ENCODE measurements at regions not wholly inside any gene's neighbourhood (a gene's known extent, or its start where the extent isn't known, plus 50 kb on each side); places are given as distances from the start of the nearest gene placed in this dataset.

DNA sequence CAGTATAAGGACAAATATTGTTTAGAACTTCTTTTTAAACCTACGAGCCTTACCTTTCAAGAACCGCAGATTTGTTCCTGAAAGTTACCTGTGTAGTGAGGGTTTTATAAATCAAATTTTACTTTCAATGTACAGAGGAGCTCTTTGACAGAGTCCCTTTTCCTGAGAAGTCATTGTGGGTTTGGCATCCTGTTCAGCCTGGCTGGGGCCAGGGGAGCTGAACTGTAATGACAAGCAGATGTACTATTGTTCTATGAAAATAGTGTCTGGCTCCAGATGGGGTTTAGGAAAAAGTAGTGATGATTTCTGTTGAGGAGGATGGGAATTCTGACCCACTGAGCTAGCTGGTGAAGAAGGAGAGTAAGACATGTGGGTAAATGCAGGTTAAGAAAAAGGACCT lies 196.2 kb upstream of the PGRMC2 start:
- DNase-seq (ENCODE audit: low read depth), result no peak

DNA sequence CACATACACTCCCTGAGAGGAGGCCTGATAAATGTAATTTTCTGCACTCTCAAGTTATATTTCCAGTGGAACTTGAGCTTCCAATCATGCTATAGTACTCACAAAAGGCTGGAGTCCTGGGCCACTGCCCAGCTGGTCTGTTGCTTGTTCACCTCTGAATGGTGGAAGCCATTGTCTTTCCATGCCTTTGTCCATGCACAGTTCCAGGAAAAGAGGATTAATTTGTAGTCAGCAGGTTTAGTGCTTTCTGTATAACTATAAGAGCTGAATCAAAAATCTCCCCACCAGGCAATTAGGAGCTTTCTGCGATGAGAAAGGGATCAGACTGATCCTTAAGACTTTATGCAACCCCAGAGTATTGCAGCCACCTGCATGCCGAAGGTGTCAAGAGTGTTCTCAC lies 195.4 kb upstream of the PGRMC2 start:
- no peak for DNase-seq (ENCODE audit: low read depth)

DNA sequence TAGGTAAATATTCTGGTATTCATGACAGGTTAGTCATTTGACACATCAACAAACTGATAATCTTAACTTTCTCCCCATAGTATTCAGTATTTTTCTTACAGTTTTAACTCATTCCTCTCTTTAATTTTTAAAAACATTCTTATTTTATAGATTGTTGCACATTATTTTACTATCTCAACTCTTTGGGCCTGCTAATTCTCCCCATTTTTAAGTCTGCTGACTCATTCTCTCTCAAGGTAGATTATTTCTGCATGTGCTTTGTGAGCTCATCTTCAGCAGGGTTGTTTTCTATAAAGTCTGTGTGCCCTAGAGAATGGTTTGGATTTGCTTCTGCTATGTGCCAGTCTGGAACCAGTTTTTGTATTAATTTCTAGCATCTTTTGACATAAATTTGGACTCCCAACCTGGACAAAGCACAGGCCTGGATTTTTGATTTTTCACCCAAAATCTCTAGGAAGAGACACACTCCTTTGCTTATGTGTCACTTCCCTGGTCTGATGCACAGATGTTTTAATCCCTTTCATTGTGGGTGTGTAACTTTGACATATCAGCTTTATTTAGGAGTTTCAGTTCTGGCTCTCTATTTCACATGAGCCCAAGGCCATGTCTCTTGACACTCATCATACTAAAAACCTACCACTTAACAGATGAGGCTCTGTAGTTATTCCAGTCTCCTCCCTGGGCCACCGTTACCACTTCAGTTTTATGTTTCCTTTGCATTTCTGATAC lies 194.3 kb upstream of the PGRMC2 start:
- DNase-seq (ENCODE audit: low read depth), result no peak

DNA sequence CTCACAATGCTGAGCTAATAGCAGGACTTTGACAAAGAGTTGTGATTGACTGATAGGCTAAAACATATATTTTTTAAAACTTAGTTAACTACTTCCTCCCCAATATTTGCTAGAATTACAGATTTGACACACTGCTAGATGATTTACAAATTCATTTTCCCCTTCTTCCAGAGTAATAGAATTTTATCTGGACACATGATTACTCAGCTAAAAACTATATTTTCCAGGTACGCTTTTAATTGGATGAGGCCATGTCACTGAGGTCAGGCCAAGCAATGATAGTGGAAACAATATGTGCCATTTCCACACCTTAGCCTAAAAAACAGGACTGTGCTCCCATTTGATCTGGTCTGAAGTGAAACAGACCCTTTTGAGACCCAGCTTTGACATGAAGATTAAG lies 193.3 kb upstream of the PGRMC2 start:
- no peak for DNase-seq (ENCODE audit: low read depth)

DNA sequence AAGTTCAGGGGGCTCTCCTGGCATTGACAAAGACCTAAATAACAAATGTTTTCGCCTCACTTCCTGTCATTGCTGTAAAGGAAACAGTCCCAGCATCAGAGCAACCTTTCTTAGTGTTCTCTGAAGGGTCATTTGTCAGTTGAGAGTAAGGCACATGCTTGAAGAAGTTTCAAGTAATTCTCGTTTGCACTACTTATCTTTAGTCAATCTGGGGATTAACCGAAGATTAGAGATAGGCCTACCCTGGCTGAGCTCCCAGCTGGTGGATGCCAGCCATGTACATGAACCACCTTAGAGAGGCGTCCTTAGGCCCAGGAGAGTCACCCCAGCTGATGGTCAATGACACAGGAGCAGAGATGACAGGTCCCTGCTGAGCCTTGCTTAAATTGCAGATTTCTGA lies 189.9 kb upstream of the PGRMC2 start:
- no peak for DNase-seq (ENCODE audit: low read depth)

DNA sequence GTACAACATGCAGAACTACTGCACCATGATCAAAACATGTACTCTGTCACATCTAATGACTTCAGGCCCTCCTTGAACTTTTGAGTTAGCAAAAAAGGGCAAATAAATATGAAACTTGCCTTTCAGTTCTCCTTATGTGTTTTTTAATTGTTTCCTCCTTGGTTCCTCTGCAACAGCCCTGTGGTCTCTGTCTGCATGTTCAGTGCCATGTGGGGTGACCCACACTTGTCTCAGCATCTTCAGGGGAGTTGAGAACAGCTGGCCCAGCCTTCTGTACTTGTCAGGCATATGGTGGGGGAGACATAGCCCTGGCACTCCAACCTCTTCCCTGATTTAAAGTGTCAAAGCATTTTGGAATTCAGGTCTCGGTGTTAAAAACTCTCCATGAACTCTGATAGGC lies 188.0 kb upstream of the PGRMC2 start:
- no peak for DNase-seq (ENCODE audit: low read depth)

DNA sequence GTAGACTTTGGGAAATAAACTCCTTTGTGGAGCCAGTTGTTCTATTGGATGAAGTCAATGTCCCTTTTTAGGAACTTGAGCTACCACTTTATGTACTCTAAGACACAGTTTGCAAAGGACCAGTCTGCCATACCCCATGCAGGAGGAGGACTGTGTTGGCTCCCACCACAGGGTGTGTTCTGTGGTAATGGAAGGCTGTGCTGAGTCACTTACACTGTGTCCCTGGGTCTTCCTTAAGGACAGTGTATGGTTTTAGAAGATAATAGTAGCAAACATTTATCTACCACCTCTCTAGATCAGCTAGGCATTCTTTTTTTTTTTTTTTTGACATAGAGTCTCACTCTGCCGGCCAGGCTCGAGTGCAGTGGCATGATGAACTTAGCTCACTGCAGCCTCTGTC lies 184.0 kb upstream of the PGRMC2 start:
- DNase-seq (ENCODE audit: low read depth), result no peak

DNA sequence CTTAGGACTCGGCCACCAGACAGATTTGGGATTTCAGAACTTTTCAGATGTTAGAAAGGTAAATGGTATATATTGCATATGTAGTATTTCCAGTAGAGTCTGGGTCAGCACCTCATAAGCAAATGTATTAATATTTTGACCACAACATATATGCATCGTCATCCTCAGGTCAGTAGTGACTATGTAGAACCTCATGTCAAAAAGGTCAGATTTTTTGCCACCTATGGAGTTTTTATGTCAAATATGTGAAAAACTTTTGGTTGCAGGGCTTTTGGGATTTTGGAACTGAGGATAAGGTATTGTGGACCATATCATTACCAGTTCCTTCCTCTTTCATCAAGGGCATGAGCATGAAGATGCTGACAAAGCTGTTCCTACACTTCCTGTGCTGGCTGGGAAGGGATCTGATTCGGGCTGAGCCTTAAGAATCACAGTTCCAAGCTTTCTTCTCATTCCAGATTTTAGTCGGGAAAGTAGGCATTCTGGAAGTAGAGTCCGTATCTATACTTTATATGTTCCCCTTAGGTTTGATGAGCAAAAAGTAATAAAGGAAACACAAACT lies 183.0 kb upstream of the PGRMC2 start:
- DNase-seq (ENCODE audit: low read depth), result no peak

DNA sequence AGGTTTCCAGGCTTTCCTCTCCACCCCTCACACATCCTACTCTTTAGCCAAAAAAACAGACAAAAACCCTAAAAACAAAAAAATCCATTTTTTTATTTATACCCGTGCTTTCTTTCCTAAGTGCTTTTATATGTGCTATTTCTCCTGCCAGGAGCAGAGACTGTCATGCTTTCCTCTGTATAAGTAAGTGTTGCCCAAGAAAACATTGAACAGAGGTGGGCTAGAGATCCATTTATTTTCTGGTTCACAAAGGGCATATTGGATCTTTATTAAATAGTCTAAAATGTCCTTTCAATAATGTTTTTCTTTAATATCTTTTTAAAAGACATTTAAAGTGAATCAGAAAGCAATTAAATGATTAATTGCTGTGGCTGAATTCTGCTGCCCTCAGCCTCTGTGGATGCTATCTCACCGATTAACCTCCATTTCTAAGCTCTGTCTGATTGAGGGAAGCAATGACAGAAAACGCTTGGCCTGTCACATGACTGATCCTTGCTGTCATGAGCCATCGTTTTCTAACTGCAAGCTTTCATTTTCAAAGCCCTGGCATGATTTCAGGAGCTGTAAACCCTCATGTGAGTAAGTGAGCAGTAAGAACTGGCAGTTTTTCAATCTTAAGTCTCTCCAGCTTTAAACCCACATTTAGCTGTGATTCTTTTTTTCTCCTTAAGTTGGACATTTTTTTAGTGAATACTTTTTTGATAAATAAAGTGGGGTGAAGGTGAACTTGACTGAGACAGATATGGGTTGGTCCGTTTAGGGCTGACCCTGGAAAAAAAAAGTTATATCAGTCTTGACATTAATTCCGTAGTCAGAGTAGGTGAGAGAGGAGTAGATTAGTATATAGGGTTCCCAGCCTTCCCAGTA lies 180.7 kb upstream of the PGRMC2 start:
- no peak for DNase-seq (ENCODE audit: low read depth)

DNA sequence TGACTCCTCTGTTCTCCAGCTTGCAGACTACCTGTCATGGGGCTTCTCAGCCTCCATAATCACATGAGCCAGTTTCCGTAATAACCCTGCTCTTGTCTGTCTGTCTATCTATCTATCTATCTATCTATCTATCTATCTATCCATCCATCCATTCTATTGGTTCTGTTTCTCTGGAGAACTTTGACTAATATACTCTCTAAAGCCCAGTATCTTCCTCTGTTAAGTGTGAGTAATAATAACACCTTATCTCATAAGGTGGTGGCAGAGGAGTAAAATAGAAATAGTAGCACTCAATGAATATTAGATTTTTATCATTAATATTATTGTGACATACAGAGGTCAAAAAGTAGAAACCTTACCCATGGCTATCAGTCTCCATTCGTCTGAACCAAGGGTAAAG lies 177.9 kb upstream of the PGRMC2 start:
- no peak for DNase-seq (ENCODE audit: low read depth)

DNA sequence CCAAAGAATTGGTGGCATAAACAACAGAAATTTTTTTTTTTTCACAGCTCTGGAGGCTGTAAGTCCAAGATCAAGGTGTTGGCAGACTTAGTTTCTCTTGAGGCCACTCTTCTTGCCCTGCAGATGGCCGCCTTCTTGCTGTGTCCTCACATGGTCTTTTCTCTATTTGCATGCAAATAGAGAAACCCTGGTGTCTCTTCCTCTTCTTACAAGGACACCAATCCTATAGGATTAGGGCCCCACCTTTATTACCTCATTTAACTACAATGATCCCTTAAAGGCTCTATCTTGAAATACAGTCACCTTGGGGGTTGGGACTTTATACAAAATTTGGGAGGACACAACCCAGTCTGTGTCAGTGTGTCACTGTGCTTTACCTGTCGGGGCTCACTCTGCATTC lies 175.4 kb upstream of the PGRMC2 start:
- DNase-seq (ENCODE audit: low read depth), result no peak

DNA sequence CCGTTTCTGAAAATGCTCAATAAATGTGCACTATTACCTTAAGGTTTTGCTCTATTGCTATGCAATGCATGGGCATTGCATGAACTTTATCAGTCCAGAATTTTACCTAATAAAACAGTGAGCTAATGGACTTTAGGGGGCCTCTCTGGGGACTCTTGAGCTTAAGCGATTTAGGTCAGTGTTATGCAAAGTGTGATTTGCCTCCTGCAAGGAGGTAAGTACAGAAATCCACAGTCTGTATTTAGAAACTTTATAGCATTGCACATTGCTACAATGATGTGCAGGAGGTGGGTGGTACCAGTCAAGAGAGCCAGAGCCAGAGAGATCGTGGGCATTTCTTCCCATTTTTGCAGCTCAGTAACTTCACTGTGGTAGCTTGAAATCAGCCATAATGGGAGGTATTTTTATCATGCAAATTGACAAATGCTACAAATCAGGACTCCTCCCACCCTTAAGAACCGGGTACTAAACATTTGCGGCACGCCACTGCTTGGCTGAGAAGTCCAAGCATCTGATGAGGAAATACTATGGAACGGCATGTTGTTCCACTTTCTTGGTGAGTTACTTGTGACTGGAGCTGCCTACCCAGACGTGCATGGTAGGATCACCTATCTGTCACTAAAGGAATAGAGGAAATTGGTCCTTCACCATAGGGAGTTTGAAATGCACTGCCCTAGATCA lies 174.6 kb upstream of the PGRMC2 start:
- no peak for DNase-seq (ENCODE audit: low read depth)

DNA sequence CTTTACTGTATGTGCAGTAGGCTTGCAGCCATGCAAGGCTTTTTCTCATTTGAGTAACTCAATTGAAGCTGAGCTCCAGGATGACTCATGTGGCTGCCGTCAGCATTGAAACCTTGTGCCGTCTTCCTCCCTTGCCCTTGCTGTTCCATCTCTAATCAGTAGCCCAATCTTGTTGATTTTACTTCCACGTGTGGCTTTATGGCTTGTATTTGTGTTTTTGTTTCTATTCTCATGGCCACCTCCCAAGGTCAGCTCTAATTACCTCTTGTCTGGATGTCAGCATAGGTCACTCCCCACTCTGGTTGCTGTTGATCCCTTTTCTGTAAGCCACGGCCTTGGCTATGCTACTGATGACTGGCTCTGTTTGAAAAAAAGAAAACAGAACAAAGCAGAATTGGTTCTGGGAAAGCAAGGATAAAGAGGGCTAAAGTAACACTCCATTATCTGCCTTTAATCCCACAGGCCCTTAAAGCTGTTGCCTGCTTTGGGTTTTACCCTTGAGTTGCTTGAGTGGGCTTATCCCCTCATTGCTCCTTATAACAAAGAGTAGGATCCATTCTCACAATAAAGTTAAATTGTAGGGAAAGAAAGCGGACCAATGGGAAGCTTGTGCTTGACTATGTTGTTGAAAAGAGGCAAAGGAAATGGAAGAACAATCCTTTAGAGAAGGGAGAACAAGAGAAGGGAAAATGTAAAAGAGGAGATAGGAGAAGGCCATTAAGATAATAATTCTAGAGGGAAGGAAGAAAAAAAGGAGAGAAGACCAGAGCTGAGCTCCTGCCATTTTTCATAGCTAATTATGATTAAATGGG lies 173.9 kb upstream of the PGRMC2 start:
- no peak for DNase-seq (ENCODE audit: low read depth)

DNA sequence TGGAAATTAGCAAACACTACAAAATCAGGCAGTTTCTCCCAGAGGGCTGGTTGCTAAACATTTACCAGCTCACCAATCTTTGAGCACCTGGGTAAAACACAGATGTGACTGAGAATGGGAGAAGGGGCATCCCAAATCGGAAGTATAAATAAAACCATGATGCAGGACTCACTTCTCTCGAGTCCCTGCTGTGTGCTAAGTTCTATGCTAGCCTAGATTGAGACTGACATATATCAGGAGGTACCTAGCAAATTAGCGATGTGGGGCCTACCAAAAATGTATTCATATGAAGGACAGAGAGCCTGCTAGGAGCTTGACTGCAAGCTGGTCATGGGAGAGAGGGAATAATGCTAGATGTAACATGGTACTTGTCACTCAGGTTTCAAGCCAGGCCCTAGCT lies 171.9 kb upstream of the PGRMC2 start:
- DNase-seq (ENCODE audit: low read depth), result no peak

DNA sequence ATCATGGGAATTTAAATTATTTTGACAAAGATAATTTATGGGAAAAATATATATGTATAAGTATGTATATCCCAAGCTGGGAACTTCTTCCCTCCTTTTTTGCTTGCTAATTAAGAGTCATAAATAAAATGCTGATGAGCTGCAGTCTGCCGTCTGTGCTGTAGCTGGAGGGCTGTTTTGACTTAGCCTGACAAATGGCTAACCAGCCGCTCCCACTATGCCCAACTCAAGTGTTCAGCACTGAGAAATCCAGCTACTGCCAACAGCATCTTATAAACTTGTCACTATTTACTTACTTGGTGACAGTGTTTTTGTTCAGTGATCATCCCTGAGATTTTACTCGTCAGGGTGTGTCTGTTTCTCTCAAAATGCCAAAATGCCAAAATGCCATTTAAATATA lies 171.2 kb upstream of the PGRMC2 start:
- DNase-seq (ENCODE audit: low read depth), result no peak

DNA sequence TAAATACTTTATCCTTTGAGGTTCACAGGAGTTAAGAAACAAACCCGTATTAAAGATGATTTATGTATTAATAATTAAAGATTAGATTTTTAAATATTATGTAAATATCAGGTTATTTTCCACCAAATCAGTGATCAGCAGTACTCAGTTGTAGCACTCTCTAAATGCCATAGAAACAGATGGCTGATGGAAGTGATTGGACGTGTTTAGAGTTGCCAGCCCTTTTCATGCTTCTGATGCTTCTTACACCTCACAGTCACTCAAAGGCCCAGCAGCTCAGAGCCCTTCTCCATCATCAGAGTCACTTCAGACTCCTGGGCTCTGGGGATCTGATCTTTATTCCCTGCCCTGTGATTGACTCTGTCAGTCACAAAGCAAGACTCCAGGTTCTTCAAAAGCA lies 170.1 kb upstream of the PGRMC2 start:
- DNase-seq (ENCODE audit: low read depth), result no peak

DNA sequence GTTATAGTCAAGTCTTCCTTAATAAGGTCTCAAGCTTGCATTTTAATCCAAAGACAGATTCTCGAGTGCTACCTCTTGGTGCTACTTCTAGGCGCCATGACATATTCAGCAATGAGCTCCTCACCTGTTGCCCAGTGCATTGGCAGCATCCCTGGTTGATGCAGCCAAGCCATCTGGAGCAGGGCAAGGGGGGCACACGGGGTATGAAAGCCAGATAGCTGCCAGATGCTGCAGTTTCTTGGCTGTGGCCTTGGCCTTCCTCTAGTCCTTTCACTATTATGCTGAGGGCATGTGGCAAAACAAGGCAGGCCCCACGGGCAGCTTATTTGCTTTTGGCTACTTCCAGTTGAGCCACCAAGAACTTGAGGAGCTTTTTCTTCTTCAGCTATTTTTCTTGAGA lies 168.6 kb upstream of the PGRMC2 start:
- DNase-seq (ENCODE audit: low read depth), result no peak

DNA sequence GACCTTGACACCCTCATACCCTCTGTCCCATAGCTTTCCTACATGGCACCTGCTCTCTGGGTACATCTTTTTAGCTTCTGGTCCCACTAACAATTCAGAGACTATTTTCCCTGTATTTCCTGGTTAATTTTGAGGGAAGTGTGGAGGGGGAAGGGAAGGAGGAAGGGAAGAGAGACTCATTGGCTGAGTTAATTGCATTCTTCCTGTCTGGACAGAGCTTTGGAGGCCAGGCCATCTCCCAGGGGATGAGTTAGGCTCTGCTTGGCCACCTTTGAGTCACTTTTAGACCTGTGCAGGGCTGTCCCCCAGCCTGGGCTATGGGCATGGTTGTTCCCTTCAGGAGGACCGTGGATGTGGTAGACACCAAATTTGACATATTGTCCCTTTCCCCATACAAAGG lies 167.9 kb upstream of the PGRMC2 start:
- no peak for DNase-seq (ENCODE audit: low read depth)

DNA sequence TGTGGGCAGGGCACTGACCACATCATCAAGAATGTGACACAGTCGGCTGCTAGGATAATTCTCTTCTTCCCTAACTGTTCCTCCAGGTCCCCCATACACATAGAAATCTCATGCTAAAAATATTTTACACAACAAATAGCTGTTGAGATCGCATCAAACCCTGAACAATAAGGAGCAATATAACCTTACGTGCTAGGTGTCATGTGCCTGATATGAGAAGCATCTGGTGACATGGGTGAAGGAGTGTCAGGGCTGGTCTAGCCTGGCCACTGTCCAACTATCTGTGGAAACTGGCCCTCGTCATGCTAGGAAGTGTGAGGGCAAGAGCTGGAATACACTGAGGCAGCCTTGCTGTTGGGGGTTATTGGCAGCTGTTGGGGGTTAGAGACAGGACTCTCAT lies 167.3 kb upstream of the PGRMC2 start:
- DNase-seq (ENCODE audit: low read depth), result no peak

DNA sequence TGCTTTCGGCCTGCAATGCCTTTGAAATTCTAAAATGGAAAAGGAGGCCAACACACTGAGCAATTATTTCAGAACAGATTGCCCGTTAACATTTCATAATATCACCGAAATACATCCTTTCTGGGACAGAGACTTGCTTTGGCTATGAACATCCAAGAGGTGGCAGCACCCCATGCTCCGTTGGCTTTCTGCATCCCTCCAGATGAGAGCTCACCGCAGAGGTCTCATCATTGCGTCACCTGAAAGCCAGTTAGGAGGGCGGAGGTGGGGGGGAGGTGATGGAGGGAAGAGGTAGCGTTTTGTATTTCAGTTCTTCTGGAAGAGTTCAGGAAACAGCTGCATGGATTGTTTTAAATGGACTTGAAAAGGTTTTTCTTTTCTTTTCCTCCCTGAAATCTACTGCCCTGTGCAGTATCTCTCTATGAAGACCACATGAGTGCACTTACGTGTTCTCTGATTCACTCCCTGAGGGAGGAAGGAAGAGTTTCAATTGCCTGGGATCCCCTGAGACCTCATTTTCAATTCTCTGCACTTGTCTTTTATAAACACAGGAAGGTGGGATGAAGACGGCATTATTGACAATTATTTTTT lies 166.8 kb upstream of the PGRMC2 start:
- peak; percentile 44 for DNase-seq (ENCODE audit: low read depth)

DNA sequence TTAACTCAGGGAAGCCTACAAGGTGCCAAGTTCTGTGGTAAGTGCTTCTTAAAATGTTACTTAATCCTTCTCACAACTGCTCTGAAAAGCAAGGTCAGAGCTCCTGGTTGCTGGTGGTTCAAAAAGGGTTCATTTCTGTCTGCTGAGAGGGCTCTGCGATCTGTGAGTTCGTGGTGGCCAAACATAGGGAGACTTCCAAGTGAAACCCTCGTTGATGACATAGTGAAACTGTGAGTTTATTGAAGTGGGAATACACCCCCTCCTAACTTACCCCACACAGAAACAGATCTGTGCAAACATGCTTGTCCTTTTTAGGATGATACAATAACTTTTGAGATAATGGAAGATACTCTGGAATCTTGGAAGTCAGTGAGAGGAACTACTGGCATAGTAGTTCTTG lies 164.8 kb upstream of the PGRMC2 start:
- DNase-seq (ENCODE audit: low read depth), result no peak

Measured in activated gamma-delta T cell treated with anti-CD3 and anti-CD28 coated beads, Interleukin-2, amount 50 U/mL, for 16 hours (primary cell).